ENCODE measurements at regions not wholly inside any gene's neighbourhood (a gene's known extent, or its start where the extent isn't known, plus 50 kb on each side); places are given as distances from the start of the nearest gene placed in this dataset.
"Not testable (repeated sequence)": the region's sequence is repeated elsewhere in the genome, so short reads cannot be mapped to it uniquely, and the experiment has no call there.

- no peaks in the 10 kb centered on the region for H3K4me1 ChIP-seq
- DNase-seq: no peak
- H3K27me3 ChIP-seq: no peaks in the 10 kb centered on the region
- TF ChIP-seq POLR2A (IDR thresholded peaks at IDR 0.05) (no peak), EP300 (IDR thresholded peaks at IDR 0.05) (no peak), CTCF (IDR thresholded peaks at IDR 0.05) (no peak), POLR2AphosphoS5 (IDR thresholded peaks at IDR 0.05) (no peak)
- H3K4me3 ChIP-seq: no peak overlapping the region
- no peak for ATAC-seq (ENCODE audit: low FRiP score in 2 of 2)
- no peaks in the 10 kb centered on the region for H3K9me3 ChIP-seq
- WGBS, 2 donors: 61 to 65% methylated on average over 5 of the region's 5 CpGs
- H3K36me3 ChIP-seq: no peaks in the 10 kb centered on the region
- H3K27ac ChIP-seq: no peak overlapping the region
Observed at GRCh38 chr22:16699326-16699725, 106.7 kb upstream of the CCT8L2 start.

DNA sequence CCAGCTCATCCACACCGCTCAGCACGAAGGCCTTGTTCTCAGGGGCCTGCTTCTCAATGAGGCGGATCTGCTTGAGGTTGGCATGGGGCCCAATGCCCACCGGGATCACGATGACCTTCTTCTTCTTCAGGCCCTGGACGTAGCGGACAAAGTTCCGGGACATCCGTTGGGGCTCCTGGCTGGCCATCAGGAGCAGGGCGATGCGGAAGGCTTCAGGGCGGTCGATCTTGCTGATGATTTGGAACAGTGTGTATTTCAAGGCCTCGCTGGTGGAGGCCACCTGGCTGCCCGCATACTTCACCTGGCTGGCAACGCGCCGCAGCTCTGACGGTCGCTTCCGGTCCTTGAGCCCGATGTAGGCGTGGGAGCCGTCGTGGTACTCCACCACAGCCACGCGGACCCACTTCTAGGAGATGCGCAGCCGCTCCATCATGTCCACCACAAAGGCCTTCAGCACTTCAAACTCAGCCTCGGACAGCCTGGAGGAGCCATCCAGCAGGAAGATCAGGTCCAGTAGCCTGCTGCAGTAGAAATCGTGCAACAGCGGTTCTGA, 105.0 kb upstream of the CCT8L2 start:
- DNase-seq: peak in 1 of 2 donors; percentile 60
- not testable (repeated sequence) for H3K9me3 ChIP-seq; H3K4me3 ChIP-seq; H3K4me1 ChIP-seq; ATAC-seq (ENCODE audit: low FRiP score in 2 of 2); H3K27me3 ChIP-seq; H3K36me3 ChIP-seq; H3K27ac ChIP-seq
- 94 to 98% methylated on average over 9 to 31 of the region's 32 CpGs for WGBS, 2 donors

GRCh38 chr22:16696900-16697299, 104.3 kb upstream of the CCT8L2 start:
- not testable (repeated sequence) for ATAC-seq (ENCODE audit: low FRiP score in 2 of 2); H3K9me3 ChIP-seq; DNase-seq; H3K4me1 ChIP-seq; H3K27ac ChIP-seq; H3K27me3 ChIP-seq; H3K36me3 ChIP-seq; H3K4me3 ChIP-seq
- WGBS, 2 donors: 96% methylated on average over 6 to 10 of the region's 12 CpGs

- ATAC-seq (ENCODE audit: low FRiP score in 2 of 2) (no peak), DNase-seq (peak in 1 of 2 donors; percentile 49)
- Histone ChIP-seq H3K36me3 (no peaks in the 10 kb centered on the region), H3K27ac (no peak overlapping the region), H3K4me3 (no peak overlapping the region), H3K27me3 (no peaks in the 10 kb centered on the region), H3K9me3 (no peaks in the 10 kb centered on the region), H3K4me1 (no peaks in the 10 kb centered on the region)
- WGBS, 2 donors: 45 to 50% methylated on average over 7 of the region's 7 CpGs
- TF ChIP-seq EP300 (IDR thresholded peaks at IDR 0.05): no peak
- TF ChIP-seq CTCF (IDR thresholded peaks at IDR 0.05): no peak
- no peak for TF ChIP-seq POLR2AphosphoS5 (IDR thresholded peaks at IDR 0.05)
- no peak for TF ChIP-seq POLR2A (IDR thresholded peaks at IDR 0.05)
Observed at GRCh38 chr22:16695261-16695660, 102.7 kb upstream of the CCT8L2 start.

DNA sequence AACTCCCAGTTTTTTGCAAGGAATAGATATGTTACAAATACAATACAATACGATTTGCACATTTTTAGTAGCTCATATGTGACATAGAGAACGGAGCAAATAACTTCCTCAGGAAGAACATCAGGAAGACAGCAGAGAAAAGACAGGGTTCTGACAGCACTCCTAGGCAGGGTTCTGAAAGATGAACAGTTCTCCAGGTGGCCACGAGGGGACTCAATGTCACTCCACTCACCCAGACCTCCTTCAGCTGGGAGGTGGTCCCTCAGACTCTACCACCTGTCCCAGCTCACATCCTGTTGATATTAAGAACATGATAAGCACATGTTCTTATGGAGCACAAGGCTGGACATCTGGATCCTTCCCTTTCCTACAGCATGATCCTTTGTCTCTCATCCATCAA, 101.1 kb upstream of the CCT8L2 start:
- H3K27ac ChIP-seq; H3K9me3 ChIP-seq; H3K4me3 ChIP-seq; H3K27me3 ChIP-seq; DNase-seq; ATAC-seq (ENCODE audit: low FRiP score in 2 of 2); H3K4me1 ChIP-seq; H3K36me3 ChIP-seq: not testable (repeated sequence)
- WGBS, 2 donors: 37 to 42% methylated on average over 3 of the region's 3 CpGs

- 75 to 88% methylated on average over 1 of the region's 1 CpG for WGBS, 2 donors
- not testable (repeated sequence) for H3K4me3 ChIP-seq; ATAC-seq (ENCODE audit: low FRiP score in 2 of 2); H3K27me3 ChIP-seq; H3K36me3 ChIP-seq; H3K27ac ChIP-seq; H3K9me3 ChIP-seq; DNase-seq; H3K4me1 ChIP-seq
Observed at GRCh38 chr22:16689358-16689757, 96.7 kb upstream of the CCT8L2 start.

- not testable (repeated sequence) for H3K27me3 ChIP-seq; H3K4me1 ChIP-seq; ATAC-seq (ENCODE audit: low FRiP score in 2 of 2); H3K36me3 ChIP-seq; DNase-seq; H3K9me3 ChIP-seq; H3K4me3 ChIP-seq; H3K27ac ChIP-seq
- WGBS, 2 donors: 84 to 93% methylated on average over 1 of the region's 1 CpG
Observed at GRCh38 chr22:16681290-16681689, 88.7 kb upstream of the CCT8L2 start.

DNA sequence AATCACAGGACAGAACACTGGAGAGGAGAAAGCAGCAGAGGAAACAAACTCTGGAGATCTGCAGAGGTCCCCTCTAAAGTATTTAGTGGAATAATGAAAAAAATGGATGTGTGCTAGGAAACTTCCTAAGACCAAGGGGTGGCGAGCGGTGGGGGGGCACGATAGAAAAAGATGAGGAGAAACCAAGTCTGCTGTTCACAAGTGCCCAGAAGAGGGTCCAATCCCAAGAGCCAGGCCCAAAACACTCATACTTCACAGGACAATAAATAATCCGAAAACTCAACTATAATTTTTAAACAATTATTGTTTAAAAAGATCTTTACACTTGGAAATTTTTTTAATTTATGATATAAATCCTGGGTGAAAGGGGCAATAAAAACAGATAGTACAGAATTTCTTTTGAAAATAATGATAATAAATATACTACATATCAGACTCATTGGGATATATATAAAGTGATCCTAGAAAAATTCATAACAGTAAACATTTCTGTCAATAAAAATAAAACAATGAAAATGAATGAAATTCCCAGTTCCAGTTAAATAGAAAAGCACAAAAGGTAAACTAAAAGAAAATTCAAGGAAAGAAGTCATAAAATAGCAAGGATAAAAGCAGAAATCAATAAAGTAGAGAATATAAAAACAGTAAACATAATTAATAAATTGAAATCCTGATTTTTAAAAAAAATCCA, 87.7 kb upstream of the CCT8L2 start:
- not testable (repeated sequence) for ATAC-seq (ENCODE audit: low FRiP score in 2 of 2); H3K27me3 ChIP-seq; H3K36me3 ChIP-seq; H3K4me1 ChIP-seq; DNase-seq; H3K27ac ChIP-seq; H3K4me3 ChIP-seq; H3K9me3 ChIP-seq
- 44 to 58% methylated on average over 4 of the region's 4 CpGs for WGBS, 2 donors

DNA sequence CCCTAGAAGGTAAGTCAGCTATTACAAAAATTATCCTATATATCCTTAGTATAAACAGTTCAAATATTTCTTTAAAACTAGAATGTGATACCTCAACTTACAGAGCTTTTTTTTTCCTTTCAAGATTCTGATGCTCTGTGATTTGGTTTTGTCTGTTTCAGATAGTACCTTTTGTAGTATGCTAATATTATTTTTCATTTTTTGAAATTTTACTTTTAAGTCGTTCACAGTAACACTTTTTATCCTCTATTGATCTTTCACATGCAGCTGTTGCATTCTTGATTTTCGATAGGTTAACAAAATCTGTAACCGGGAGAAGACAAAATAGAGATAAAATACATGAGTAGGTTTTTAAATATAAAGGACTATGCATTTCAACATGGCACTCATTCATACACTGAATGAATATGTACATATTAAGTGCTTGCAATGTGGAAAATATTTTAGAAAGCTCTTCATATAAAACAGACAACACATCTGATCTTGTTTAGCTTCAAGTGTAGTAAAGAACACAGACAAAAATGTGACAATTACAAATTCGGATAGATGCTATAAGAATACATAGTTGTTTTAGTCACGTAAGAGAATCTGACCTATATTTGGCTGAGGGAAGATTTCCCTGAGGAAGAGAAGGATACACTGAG, 86.7 kb upstream of the CCT8L2 start:
- DNase-seq; H3K27ac ChIP-seq; H3K9me3 ChIP-seq; H3K36me3 ChIP-seq; ATAC-seq (ENCODE audit: low FRiP score in 2 of 2); H3K27me3 ChIP-seq; H3K4me1 ChIP-seq; H3K4me3 ChIP-seq: not testable (repeated sequence)
- 79 to 86% methylated on average over 5 of the region's 5 CpGs for WGBS, 2 donors

- not testable (repeated sequence) for DNase-seq; H3K36me3 ChIP-seq; ATAC-seq (ENCODE audit: low FRiP score in 2 of 2); H3K4me1 ChIP-seq; H3K27me3 ChIP-seq; H3K27ac ChIP-seq; H3K9me3 ChIP-seq; H3K4me3 ChIP-seq
- 84 to 85% methylated on average over 5 of the region's 5 CpGs for WGBS, 2 donors
Observed at GRCh38 chr22:16673433-16673832, 80.8 kb upstream of the CCT8L2 start.

- H3K4me3 ChIP-seq; H3K36me3 ChIP-seq; ATAC-seq (ENCODE audit: low FRiP score in 2 of 2); DNase-seq; H3K27me3 ChIP-seq; H3K4me1 ChIP-seq; H3K9me3 ChIP-seq; H3K27ac ChIP-seq: not testable (repeated sequence)
- 55 to 85% methylated on average over 2 of the region's 2 CpGs for WGBS, 2 donors
Observed at GRCh38 chr22:16665610-16666009, 73.0 kb upstream of the CCT8L2 start.

All from upper lobe of left lung (tissue), 6 donors.